DND-41 (cell line): ENCODE measurements at regions not wholly inside any gene's neighbourhood (a gene's known extent, or its start where the extent isn't known, plus 50 kb on each side); places are given as distances from the start of the nearest gene placed in this dataset.

Source experiments
- EZH2 ChIP-seq: IDR thresholded peaks from 3 replicates; pipeline ENCODE4 v1.6.1; 2012; ENCODE audit warnings: borderline replicate concordance, low read depth, mild to moderate bottlenecking, moderate library complexity, low read length, inconsistent platforms; ENCODE audit not compliant: severe bottlenecking
- TF ChIP-seq, protein P1 (sequence below): IDR thresholded peaks from 2 replicates; pipeline ENCODE4 v1.5.1; 2012; ENCODE audit warnings: borderline replicate concordance, low read length, moderate library complexity, mild to moderate bottlenecking; ENCODE audit not compliant: poor library complexity, severe bottlenecking; ENCODE audit errors: extremely low read depth

DNA sequence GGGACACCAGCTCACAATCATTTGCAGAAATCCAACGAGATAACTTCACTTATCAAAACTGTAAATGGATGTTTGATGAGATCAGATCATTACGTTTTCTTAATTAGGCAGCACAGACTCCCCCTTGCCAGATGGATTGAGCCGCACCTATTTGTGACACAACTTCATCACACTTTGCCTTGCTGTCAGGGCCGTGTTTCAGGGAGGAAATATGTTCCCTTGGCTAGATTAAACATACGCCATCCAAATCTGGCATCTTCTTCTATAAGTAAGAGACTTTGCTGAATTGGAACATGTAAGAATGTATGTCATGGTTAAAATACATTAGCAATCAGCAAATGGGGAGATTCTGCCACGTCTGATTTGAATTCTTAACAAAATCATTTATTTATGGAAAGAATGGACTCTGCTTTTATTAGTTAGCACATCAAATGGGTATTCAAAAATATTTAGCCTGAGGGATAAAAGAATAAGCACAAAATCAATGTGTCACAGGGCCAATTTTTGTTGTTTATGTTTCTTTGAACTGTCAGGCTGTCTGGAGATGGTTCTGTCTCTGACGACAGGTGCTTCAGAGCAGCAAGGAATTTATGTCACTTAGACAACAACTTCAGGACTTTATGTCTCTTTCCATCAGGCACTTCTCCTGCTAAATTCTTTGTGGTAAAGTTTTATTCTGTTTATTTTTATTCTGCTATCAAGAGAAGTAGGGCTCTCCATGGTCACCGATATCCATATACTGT is 326.1 kb upstream of the NCAM1 start:
- TF ChIP-seq, protein P1, sequence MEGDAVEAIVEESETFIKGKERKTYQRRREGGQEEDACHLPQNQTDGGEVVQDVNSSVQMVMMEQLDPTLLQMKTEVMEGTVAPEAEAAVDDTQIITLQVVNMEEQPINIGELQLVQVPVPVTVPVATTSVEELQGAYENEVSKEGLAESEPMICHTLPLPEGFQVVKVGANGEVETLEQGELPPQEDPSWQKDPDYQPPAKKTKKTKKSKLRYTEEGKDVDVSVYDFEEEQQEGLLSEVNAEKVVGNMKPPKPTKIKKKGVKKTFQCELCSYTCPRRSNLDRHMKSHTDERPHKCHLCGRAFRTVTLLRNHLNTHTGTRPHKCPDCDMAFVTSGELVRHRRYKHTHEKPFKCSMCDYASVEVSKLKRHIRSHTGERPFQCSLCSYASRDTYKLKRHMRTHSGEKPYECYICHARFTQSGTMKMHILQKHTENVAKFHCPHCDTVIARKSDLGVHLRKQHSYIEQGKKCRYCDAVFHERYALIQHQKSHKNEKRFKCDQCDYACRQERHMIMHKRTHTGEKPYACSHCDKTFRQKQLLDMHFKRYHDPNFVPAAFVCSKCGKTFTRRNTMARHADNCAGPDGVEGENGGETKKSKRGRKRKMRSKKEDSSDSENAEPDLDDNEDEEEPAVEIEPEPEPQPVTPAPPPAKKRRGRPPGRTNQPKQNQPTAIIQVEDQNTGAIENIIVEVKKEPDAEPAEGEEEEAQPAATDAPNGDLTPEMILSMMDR, result no peak
- TF ChIP-seq EZH2, result no peak
